DOHH2 (cell line): ENCODE measurements at regions not wholly inside any gene's neighbourhood (a gene's known extent, or its start where the extent isn't known, plus 50 kb on each side); places are given as distances from the start of the nearest gene placed in this dataset.

ENCODE experiments used
- CTCF ChIP-seq: fragments of 200-600 bp; sonication (generic); IDR thresholded peaks from one replicate; pipeline ENCODE4 v1.5.1; 2014; ENCODE audit warnings: antibody characterized with exemption, mild to moderate bottlenecking, low read depth, low read length; ENCODE audit not compliant: poor library complexity, severe bottlenecking
- EZH2phosphoT487 ChIP-seq: fragments of 200-600 bp; sonication (generic); IDR thresholded peaks from 2 replicates; pipeline ENCODE4 v1.6.1; 2017; ENCODE audit warnings: borderline replicate concordance, mild to moderate bottlenecking, antibody characterized with exemption, low read length, moderate library complexity, mixed read lengths

DNA sequence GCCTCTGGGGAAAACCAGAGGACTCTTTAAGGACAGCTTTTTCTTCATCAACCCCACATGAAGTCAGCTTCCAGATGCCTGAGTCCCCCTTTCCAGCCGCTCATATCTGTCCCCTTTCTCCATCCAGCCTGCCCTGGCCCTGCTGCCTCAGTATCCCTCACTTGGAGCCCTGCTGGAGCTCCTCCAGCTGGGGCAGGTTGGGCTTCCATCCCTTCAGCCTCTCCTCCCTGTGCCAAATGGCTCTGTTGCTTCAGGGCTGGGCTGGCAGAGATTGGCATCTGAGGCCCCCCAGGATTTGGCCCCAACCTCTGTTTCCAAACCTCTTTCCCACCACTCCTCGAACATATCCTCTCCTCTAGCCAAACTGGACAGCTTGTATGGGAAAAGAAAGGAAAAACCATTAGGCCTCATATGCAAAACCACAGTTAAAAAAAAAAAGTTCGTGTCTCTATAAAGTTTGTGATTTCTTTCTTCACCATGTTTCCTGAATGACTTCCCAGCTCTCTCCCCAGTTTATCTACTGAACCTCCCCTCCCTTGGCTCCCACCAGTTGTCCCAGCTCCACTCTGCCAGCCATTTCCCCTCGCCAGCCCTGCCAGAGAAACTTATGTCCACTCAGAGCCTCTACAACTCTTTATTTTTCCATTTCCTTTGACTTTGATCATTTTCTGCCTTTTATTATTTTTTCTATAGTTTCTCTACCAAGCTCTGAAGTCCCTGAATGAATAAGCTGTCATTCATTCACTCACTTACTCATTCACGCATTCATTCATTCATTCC lies 217.9 kb downstream of the FOXD2 start:
- no peak for TF ChIP-seq CTCF
- TF ChIP-seq EZH2phosphoT487 = no peak
